ENCODE measurements at regions not wholly inside any gene's neighbourhood (a gene's known extent, or its start where the extent isn't known, plus 50 kb on each side); places are given as distances from the start of the nearest gene placed in this dataset.

DNA sequence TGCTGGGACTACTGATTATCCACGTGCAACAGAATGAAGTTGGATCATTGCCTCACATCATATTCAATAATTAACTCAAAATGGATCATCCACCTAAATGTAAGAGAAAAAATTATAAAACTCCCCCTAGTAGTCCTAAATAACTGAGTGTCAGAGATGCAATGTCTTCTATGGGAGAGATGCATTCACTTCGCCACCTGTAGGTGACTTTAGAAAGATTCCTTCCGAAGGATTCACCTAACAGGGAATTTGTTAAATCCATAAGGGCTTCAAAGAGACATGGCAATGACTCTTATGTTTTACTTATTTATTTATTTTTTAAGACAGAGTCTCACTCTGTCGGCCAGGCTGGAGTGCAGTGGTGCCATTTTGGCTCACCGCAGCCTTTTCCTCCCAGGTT, 526.0 kb downstream of the MTRR start:
- DNase-seq (ENCODE audit: low spot score), result no peak

DNA sequence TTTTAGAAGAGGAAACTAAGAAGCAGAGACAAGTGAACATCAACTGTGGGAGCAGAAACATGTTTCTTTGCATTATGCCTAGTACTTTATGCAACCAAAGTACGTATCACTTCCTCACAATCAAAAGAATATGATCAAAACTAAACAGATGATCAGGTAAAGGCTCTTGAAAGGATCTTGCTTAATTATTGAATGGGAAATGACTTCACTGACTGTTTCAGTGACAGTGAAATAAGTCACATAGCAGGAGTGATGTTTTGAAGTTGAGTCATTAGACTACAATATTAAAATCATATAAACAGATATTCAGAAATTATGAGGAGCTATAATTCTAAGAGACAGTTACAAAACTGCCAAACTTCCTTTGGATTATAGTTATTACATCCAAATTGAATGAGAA, 527.3 kb downstream of the MTRR start:
- DNase-seq (ENCODE audit: low spot score), result no peak

DNA sequence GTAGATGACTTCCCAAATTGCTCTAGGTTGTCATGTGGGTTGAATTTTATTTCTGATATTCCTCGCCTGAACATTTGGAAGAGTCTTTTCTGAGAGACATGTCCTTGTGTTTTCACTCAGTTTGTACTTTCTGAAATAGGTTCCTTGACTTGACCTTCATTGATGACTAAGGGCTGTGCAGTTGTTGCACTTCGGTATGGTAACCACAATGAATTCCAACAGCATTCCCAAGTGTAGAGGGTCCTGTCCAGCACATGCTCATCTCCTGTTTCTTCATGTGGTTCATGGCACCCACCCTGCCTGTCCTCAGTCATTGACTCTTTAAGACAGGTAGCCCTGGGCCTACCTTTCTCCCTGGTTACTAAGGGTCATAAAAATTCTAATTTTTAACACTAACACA, 527.8 kb downstream of the MTRR start:
- DNase-seq (ENCODE audit: low spot score), result no peak

DNA sequence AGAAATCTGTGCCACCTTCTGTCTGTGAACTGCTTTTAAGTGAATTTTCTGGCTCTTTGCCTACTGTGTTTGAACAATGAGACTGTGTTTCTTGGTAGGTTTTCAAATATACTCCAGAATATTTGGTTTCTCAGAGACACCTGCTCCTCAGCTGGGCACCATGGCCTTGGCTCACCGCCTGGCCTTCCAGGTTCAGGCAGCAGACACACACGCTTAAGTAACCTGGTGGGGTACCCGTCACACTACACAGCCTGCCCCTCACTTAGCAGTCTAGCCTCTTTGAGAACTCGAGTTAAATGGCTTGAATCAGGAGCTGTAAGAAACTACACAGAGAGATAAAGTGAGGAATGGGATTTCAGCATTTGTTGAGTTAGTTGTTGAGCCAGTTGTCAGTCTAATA, 530.5 kb downstream of the MTRR start:
- no peak for DNase-seq (ENCODE audit: low spot score)

DNA sequence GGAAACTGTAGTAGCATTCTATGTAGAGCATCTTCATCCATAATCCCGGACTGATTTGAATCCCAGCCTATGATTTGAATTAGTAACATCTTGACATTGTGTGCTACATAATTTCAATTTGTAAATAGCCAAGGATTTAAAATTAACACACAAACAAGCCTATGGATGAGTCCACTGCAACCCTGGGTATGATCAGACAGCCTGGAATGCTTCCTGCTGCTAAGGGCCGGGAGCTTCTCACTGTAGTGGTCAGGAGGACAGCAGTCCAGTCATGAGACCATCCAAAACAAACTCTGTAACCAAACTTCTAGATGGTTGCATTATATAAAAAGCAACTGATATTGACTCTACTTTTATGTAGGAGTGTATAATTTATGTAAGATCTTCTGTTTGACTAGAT, 539.3 kb downstream of the MTRR start:
- no peak for DNase-seq (ENCODE audit: low spot score)

DNA sequence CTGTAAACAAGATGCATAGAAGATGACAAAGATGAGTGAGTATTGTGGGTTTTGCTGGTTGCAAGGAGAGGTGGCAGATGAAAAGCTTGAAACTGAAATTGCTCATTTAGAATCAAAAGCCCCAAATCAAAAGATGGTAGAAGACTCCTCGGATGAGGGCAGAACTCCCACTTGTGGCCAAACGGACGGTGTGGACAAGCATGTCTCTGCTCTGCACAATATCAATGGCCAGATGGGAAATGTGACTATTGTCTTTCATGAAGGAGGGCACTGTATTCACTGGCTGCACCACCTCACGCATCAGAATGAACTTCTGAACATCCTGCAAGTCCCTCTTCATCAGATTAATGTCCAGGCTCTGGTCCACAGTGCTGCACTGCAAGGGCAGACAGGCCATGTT, 541.7 kb downstream of the MTRR start:
- no peak for DNase-seq (ENCODE audit: low spot score)

DNA sequence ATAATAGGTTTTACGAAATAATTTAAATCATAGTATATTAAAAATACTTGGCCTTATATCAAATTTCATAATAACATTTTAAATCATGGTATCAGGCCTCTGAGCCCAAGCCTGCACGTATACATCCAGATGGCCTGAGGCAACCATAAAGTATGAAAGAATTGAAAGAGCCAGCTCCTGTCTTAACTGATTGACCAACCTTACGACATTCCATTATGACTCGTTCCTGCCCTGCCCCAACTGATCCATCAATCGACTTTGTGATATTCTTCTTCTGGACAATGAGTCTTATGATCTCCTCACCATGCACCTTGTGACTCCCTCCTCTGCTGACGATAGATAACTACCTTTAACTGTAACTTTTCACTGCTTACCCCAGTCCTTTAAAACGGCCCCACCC, 545.0 kb downstream of the MTRR start:
- no peak for DNase-seq (ENCODE audit: low spot score)

DNA sequence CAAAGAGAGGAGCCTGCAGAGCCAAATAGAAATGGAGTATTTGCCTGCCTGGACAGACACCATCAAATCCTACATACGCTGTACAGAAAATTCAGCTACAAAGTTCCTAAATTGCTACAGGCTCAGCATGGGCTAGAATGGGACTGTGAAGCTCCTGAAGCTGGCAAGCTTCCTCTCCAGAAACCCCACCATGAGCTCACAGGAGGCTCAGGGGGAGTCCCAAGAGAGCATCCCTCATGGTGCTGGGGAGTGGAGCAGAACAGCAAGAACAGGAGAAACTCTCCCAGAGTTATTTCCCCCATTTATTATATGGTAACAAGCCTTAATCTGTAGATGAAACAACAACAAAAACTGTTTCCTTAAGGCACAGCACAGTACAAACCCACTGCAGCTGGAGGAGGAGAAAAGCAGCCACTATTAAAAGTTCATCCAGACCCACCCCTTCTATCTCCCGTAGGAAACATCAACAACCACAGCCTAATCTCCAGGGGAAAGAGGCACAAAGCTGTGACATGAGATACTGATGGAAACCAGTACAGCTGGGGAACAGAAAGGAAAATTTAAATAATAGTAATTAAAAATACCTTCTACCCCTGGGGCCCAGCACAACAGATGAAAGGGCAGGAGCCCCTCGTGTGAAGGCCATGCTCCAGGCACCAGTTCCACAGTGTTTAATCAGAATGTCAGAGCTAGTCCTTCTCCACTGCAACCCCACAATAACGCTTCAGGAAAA, 548.5 kb downstream of the MTRR start:
- no peak for DNase-seq (ENCODE audit: low spot score)

DNA sequence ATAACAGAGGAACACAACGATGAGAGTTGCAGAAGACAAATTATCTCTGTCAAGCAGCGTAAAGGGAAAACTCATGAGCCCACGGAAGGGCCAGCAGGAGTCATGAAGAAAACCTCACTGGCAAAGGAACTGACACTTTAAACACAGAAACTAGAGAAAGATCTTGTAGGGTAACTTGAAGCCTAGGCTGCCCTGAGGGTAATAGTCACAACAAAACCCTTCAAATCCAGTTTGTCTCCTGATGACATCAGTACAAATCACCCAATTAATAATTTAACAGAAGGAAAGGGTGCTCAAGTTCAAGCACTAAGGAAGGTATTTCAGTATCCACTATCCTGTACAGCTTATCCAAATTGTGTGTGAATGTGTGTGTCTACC, 549.1 kb downstream of the MTRR start:
- no peak for DNase-seq (ENCODE audit: low spot score)

DNA sequence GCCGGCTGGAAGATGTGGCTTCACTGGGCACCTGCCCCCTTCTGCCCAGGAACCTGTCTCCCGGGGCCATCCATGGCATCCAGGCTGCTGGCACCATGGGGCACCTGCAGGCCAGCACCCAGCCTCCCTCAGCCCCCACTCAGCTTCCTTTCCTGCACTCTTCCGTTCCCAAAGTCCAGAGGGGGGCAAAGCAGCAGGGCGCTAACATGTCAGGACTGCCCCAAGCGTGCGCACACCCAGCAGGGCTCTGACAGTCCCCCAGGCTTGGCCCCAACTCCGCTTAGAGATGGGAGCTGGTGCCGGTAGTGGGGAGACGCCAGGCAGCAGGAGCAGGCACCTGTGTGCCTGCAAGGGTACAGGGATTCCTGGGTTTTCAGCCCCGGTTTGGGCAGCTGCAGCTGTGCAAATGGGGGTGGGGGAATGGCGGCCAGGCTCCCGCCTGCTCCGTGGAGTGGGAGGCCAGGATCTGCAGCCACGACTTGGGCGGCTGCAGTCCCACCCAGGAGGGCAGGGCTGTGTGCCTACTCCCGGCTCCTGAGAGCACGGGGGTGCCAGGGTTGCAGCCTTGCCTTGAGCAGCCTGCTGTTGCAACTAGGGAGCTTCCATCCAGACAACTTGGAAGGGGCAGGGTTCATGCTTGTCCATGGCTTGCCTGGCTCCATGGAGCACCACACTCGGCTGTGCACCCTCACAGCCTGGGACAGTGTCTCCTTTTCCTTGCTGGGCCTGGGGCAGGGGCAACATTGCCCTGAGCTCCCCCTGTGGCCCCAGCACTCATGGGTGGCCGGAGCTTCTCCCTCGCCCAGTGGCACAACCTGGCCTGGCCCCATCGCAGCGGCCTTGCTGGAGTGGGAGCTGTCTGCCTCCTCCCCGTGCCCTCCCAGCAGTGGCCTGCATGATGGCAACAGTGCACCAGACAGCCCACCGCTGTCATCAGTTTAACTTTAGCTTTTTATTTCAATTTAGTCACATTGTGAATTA, 561.1 kb downstream of the MTRR start:
- no peak for DNase-seq (ENCODE audit: low spot score)

DNA sequence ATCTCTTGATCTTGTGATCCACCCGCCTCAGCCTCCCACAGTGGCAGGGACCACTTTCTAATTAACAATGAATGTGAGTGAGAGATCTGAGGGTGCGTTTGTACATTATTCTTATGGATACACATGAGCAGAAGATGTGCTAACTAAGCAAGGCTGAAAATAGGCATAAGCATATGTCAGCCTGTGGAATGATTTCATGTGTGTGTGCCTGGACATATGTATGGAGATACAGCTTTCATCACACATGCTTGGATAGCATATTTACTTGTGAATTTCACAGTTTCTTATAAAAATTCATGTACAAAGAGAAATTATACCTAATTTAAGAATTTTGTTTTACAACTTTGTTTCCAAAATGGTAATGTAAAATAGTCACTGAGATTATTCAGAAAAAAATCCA, 565.6 kb downstream of the MTRR start:
- no peak for DNase-seq (ENCODE audit: low spot score)

DNA sequence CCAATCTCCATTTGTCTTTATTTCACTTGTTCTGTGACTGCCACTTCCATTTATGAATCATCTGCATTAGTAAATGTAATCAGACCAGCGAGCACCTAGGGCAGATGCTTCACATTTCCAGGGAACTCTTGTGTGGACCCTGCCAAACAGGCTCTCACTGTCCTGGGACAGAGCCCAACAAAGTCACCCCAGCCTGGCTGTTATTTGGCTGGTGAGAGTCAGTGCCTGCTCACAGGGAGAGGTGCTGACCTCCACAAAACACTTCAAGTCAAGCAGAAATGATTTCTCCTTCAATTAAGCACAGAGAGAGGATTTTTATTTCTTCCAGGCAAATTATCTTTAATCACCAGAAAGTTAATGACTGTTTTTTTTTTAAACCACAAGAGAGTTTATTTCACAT, 568.0 kb downstream of the MTRR start:
- DNase-seq (ENCODE audit: low spot score), result no peak

DNA sequence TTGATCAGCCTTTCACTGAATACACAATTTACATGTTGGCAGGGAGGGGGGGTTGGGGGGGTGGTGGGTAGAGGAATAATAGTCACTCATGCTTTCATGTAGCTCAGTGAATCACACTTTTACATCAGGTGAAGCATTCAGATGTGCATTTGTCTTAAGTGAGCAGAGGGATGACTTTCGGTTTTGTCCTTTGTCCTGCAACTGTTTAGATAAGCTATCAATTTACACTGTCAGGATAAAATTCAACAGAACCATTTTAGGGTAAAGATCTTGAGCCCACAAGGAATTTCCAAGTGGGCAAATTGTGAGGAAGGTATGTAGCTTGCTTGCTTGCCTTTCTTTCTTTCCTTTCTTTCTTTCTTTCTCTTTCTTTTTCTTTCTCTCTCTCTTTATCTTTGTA, 576.2 kb downstream of the MTRR start:
- DNase-seq (ENCODE audit: low spot score), result no peak

DNA sequence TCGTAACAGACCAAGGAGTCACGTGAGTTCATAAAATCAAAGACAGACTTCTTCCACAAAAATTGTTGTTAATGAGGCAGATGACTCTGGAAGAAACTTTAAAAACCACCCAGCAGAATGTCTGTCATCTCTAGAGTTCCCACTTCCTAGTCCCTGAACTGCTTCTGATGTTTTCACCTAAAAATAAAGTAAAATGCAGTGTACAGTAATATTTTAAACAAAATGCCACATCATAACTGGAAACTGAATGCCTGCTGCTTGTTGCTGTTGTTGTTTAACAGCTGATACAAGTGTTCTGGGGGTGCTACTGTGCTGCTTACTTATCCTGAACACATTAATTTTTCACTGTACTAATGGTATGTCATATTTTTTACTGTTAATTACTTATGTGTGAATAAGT, 577.2 kb downstream of the MTRR start:
- DNase-seq (ENCODE audit: low spot score), result no peak

DNA sequence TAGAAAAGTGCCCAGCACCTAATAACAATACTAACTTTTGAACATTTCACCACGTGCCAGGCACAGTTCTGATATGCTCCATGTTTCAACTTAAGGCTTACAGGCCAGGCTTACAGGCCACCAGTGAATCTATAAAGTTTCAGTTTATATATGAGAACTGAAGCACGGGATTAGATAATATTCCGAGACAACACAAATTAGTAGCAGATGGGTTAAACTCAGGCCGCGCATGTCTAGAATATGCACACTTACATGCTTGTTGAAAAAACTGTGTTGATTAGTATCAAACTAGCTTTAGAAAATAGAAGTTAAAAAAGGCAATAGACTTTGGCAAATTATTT, 587.9 kb downstream of the MTRR start:
- DNase-seq (ENCODE audit: low spot score), result no peak

DNA sequence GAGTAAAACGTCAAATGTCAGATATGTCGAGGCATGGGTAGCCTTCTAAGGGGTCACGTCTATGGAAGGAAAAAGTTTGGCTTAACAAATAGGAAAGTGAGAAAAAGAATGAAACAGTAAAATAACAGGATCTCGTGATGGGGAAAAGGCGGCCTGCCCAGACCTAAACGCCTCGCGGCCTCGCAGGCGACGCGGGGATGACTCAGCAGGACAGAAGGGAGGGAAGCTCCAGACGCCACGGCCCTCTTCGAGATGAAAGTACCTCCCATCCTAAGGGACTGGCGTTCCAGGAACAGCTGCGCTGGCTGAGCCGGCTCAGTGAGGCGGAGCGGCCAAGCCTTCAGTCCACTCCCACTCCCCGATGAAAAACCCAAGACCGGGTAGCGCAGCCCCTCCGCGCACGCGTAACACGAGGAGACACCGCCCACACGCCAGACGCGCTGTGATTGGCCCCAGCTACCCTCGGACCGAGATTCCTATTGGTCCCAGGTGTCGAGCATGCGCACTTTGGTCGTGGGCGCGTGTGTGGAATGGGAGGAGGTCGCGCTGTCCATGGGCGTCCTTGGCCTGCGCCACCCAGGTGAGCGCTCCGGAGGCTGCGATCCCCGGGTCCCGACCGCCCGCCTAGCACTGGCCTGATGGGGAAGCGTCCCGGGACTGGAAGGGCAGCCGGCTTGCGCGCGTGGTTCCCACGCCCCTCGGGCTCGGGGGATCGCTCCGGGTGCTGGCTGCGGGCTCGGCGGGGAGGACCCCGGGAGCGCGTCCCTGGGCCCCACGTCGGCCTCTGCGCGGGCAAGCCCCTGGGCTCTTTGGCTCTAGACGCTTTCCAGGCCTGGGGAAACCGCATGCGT, 588.5 kb downstream of the MTRR start:
- DNase-seq (ENCODE audit: low spot score), result peak; percentile 77

DNA sequence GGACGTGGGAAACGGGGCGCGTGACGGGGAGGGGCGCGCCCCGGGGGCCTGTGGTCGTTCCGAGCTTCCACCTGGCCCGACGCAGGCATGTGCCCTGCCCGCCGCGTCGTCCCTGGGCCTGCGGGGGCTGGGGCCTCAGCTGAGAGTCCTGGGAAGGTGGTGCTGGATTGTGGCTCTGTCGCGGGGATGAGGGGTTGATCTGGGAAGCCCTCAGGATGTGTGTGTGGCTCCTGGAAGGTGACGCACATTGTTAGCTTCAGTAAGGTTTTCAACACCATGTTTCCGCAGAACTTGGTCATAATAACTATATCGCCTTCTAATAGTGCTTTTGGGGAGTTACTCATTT, 589.1 kb downstream of the MTRR start:
- DNase-seq (ENCODE audit: low spot score), result peak; percentile 2

DNA sequence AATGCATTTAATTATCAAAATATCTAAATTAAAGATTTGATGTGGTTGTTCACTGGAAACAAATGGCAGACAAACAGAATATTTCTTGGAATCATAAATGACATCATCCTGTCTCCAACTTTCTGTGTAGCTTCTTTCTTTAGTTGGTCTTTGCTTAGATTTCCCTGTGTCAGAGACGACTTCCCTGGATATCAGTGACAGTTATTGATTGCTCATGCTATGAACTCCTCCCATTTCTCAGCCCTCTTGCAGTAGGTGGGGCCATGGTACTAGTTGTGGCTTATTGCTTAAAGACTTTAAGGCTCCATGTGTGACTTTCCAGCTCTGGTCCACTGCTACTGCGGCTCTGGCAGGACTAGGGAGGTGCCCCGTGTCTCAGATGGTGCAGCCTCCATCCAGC, 592.6 kb downstream of the MTRR start:
- DNase-seq (ENCODE audit: low spot score), result no peak

DNA sequence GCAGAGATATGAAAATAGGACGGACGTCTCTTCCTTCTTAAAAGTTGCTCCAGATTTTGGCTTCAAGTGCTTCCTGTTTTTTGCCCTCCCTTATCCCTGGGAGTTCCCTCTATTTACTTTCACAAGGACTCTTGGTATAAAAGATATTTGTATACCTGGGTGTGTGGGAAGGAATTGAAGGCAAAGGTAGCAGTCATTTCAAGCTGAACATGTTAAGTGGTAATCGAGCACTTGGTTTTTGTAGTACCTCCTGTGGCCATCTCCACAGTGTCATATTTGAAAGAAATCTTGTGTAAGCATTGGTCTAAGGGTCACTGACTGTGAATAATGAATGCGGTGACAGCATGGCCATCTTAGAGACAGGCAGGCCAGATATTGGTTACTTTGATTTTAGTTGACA, 593.6 kb downstream of the MTRR start:
- no peak for DNase-seq (ENCODE audit: low spot score)

DNA sequence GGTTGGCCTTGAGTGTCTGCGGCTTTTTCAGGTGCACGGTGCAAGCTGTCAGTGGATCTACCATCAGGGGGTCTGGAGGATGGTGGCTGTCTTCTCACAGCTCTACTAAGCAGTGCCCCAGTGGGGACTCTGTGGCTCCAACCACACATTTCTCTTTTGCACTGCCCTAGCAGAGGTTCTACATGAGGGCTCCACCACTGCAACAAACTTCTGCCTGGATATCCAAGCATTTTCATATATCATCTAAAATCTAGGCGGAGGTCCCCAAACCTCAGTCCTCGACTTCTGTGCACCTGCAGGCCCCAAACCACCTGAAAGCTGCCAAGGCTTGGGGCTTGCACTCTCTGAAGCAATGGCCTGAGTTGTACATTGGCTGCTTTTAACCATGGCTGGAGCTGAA, 601.5 kb downstream of the MTRR start:
- DNase-seq (ENCODE audit: low spot score), result no peak

DNA sequence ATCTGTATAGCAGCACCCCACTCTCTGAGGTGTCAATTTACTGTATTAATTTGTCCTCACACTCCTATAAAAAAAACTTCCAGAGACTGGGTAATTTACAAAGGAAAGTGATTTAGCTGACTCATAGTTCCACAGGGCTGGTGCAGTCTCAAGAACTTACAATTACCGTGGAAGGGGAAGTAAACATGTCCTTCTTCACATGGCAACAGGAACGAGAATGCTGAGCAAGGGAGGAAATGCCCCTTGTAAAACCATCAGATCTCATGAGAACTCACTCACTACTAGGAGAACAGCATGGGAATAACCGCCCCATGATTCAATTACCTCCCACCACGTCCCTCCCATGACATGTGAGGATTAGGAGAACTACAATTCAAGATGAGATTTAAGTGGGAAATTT, 602.6 kb downstream of the MTRR start:
- no peak for DNase-seq (ENCODE audit: low spot score)

DNA sequence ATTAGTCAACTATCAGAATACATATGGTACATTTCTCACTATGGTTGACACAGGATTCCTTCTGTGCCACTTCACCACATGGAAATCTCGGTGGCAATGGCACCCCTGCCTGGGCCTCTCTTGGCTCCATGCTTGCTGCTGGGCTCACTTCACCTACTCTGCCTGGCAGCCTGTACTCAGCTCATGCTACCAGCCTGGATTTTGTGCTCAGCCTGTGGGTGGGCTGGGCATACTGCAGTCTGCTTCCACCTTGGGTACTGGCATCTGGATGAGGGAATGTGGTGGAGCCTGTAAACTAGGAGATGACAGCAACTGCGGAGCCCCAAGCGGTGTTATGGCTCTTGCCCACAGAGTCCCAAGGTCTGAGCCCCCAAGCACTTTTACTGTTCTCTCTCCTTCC, 604.1 kb downstream of the MTRR start:
- no peak for DNase-seq (ENCODE audit: low spot score)

Data from kidney capillary endothelial cell (primary cell).